Adrenal gland (tissue), 9 donors: ENCODE measurements at regions not wholly inside any gene's neighbourhood (a gene's known extent, or its start where the extent isn't known, plus 50 kb on each side); places are given as distances from the start of the nearest gene placed in this dataset.
A peak's percentile ranks its signal among the peaks of the same experiment; 100 is the strongest.

Experiments
- DNase-seq, 7 donors: peaks; one replicate each; pipeline ENCODE4 v3.0.0-alpha.2; 2019 to 2020
- H3K27ac ChIP-seq, 5 donors: fragments of 200-600 bp; sonication (generic) in 4 of 5; 1 replicate in 3 of 5; 2 replicates in 2 of 5; pipeline versions ENCODE4 v1.5.1 to v1.8.0; 2016 to 2020; ENCODE audit warnings: mild to moderate bottlenecking in 1 of 5
- H3K27me3 ChIP-seq: fragments of 200-600 bp; 2 replicates; pipeline ENCODE4 v1.8.0; 2021
- H3K36me3 ChIP-seq, 2 donors: fragments of 200-600 bp; replicated peaks in 1 of 2; 1 replicate in 1 of 2; 2 replicates in 1 of 2; pipeline versions ENCODE4 v1.5.1 to v1.8.0; 2018 to 2022
- H3K4me1 ChIP-seq, 2 donors: fragments of 200-600 bp; replicated peaks in 1 of 2; 1 replicate in 1 of 2; 2 replicates in 1 of 2; pipeline versions ENCODE4 v1.5.1 to v1.8.0; 2018 to 2021
- H3K4me3 ChIP-seq, 4 donors: fragments of 200-600 bp; sonication (generic) in 3 of 4; one replicate each; pipeline ENCODE4 v1.5.1; 2016 to 2018
- H3K9me3 ChIP-seq, 3 donors: fragments of 200-600 bp; sonication (generic) in 1 of 3; replicated peaks in 1 of 3; 1 replicate in 2 of 3; 2 replicates in 1 of 3; pipeline versions ENCODE4 v1.5.1 to v1.8.0; 2016 to 2021
- CTCF ChIP-seq, 6 experiments: fragments of 450-650 bp in 4 of 6; fragments of 200-600 bp in 2 of 6; sonication (generic) in 1 of 6; IDR thresholded peaks; 1 replicate in 5 of 6; 2 replicates in 1 of 6; pipeline versions ENCODE4 v1.5.1 to v1.8.0; 2016 to 2021; ENCODE audit warnings: antibody characterized with exemption in 6 of 6, mild to moderate bottlenecking in 2 of 6, moderate library complexity in 1 of 6
- POLR2A ChIP-seq, 2 donors: fragments of 450-650 bp; IDR thresholded peaks; one replicate each; pipeline ENCODE4 v1.6.1; 2017; ENCODE audit warnings: antibody characterized with exemption in 2 of 2, mild to moderate bottlenecking in 2 of 2, moderate library complexity in 1 of 2
- WGBS, 4 donors: extraction: QIAGEN DNeasy Blood & Tissue Kit in 2 of 4; methylation state at CpG; one replicate each; pipeline versions ENCODE4 v1.1.5 to v1.1.7; 2013 to 2017; 5-methylcytosine and 5-hydroxymethylcytosine counted together
- intact Hi-C, 2 donors: fragments of 100-400 bp; cut with DNase I; formaldehyde crosslinking; loops; one replicate each; pipeline versions ENCODE4 v1.14.1 to v1.15.0; 2022 to 2023
- donor health status: healthy with polysubstance abuse.
- donor health status: Bipolar disorder and iron deficiency.
- donor health status: DM: yes; HTN: yes; CAD: no.
- donor health status: DM: no; HTN: no; CAD: no.
- donor health status: DM: no; HTN: no; CAD: no.

- H3K36me3 ChIP-seq: no peaks in the 10 kb centered on the region
- intact Hi-C loops: loop anchor here in 1 of 2 donors (5.0 kb wide), 1 partner anchor 120 kb away; no protein-coding TSS in a partner anchor
- no peak overlapping the region for H3K4me3 ChIP-seq
- 59 to 70% (median 67%) methylated on average over 9 of the region's 9 CpGs for WGBS, 4 donors
- peaks cover 8% of the 10 kb centered on the region for H3K27me3 ChIP-seq
- TF ChIP-seq POLR2A (IDR thresholded peaks at IDR 0.05): no peak
- no peak for TF ChIP-seq CTCF (IDR thresholded peaks at IDR 0.05)
- H3K27ac ChIP-seq: no peak overlapping the region
- no peaks in the 10 kb centered on the region for H3K4me1 ChIP-seq
- H3K9me3 ChIP-seq: no peaks in the 10 kb centered on the region
- no peak for DNase-seq
These were observed 140.3 kb upstream of the PFKP start for GRCh38 chr10:2926918-2927660.

- Histone ChIP-seq H3K27ac (peak overlapping the region in 1 of 5 donors; percentile 50), H3K4me1 (no peaks in the 10 kb centered on the region), H3K4me3 (no peak overlapping the region), H3K36me3 (no peaks in the 10 kb centered on the region), H3K27me3 (peaks cover 8% of the 10 kb centered on the region), H3K9me3 (no peaks in the 10 kb centered on the region)
- WGBS, 4 donors: 31 to 50% (median 42%) methylated on average over 6 to 7 of the region's 7 CpGs
- peak; percentile 30 to 78 (median 61) for DNase-seq
- intact Hi-C loops: loop anchor here in 1 of 2 donors (5.0 kb wide), 1 partner anchor 122 kb away; no protein-coding TSS in a partner anchor
- TF ChIP-seq POLR2A (IDR thresholded peaks at IDR 0.05) (no peak), CTCF (IDR thresholded peaks at IDR 0.05) (no peak)
These were observed 141.7 kb upstream of the PFKP start for GRCh38 chr10:2925631-2926030.

- Histone ChIP-seq H3K27me3 (peaks cover 8% of the 10 kb centered on the region), H3K36me3 (no peaks in the 10 kb centered on the region), H3K4me1 (no peaks in the 10 kb centered on the region), H3K4me3 (no peak overlapping the region), H3K9me3 (no peaks in the 10 kb centered on the region), H3K27ac (no peak overlapping the region)
- WGBS, 4 donors: 75 to 82% (median 79%) methylated on average over 10 of the region's 10 CpGs
- no peak for TF ChIP-seq CTCF (IDR thresholded peaks at IDR 0.05)
- intact Hi-C loops: no loop called here
- DNase-seq: no peak
These were observed 142.9 kb upstream of the PFKP start for GRCh38 chr10:2924431-2924830.

GRCh38 chr10:2921956-2922680, 145.2 kb upstream of the PFKP start:
- no peak for DNase-seq

More at GRCh38 chr10:2921956-2922680, 145.2 kb upstream of the PFKP start:
- H3K36me3 ChIP-seq: no peaks in the 10 kb centered on the region
- H3K4me1 ChIP-seq: no peaks in the 10 kb centered on the region
- intact Hi-C loops: no loop called here
- no peak overlapping the region for H3K4me3 ChIP-seq
- no peaks in the 10 kb centered on the region for H3K27me3 ChIP-seq
- H3K27ac ChIP-seq: no peak overlapping the region
- TF ChIP-seq CTCF (IDR thresholded peaks at IDR 0.05): no peak
- no peak for TF ChIP-seq POLR2A (IDR thresholded peaks at IDR 0.05)
- WGBS, 4 donors: 79 to 84% (median 82%) methylated on average over 26 of the region's 26 CpGs
- no peaks in the 10 kb centered on the region for H3K9me3 ChIP-seq
